Erythroblast (primary cell): ENCODE measurements at regions not wholly inside any gene's neighbourhood (a gene's known extent, or its start where the extent isn't known, plus 50 kb on each side); places are given as distances from the start of the nearest gene placed in this dataset.

Experiments
- GATA1 ChIP-seq: IDR thresholded peaks from 2 replicates; pipeline ENCODE4 v1.6.1; 2011; ENCODE audit warnings: low read depth, mild to moderate bottlenecking, control low read depth, low read length, moderate library complexity
- POLR2A ChIP-seq: IDR thresholded peaks from 2 replicates; pipeline ENCODE4 v1.6.1; 2011; ENCODE audit warnings: mild to moderate bottlenecking, low read length

GRCh38 chr3:170784406-170784805 is 85.6 kb downstream of the RPL22L1 start:
- TF ChIP-seq POLR2A (no peak), GATA1 (no peak)
